HUES6 (cell line): ENCODE measurements at regions not wholly inside any gene's neighbourhood (a gene's known extent, or its start where the extent isn't known, plus 50 kb on each side); places are given as distances from the start of the nearest gene placed in this dataset.
"Not testable (repeated sequence)": the region's sequence is repeated elsewhere in the genome, so short reads cannot be mapped to it uniquely, and the experiment has no call there.

Source experiments
- H3K27ac ChIP-seq: 2 replicates; pipeline ENCODE4 v1.7.0; 2013; ENCODE audit warnings: low read depth, mild to moderate bottlenecking, low read length, inconsistent platforms
- H3K27me3 ChIP-seq: 2 replicates; pipeline ENCODE4 v1.6.1; 2013; ENCODE audit warnings: low read length; ENCODE audit not compliant: control insufficient read depth, insufficient read depth
- H3K36me3 ChIP-seq: 2 replicates; pipeline ENCODE4 v1.6.1; 2013; ENCODE audit warnings: low read length; ENCODE audit not compliant: control insufficient read depth, insufficient read depth
- H3K4me1 ChIP-seq: 2 replicates; pipeline ENCODE4 v1.6.1; 2013; ENCODE audit warnings: low read length; ENCODE audit not compliant: control insufficient read depth, insufficient read depth
- H3K4me3 ChIP-seq: 2 replicates; pipeline ENCODE4 v1.5.1; 2013; ENCODE audit warnings: low read depth, low read length
- H3K9ac ChIP-seq: one replicate; pipeline ENCODE4 v1.6.1; 2013; ENCODE audit warnings: mild to moderate bottlenecking, low read length
- H3K9me3 ChIP-seq: 2 replicates; pipeline ENCODE4 v1.6.1; 2013; ENCODE audit warnings: low read depth, low read length; ENCODE audit not compliant: control insufficient read depth, insufficient read depth

GRCh38 chr12:30578426-30578825, 117.2 kb downstream of the IPO8 start:
- Histone ChIP-seq H3K36me3 (no peaks in the 10 kb centered on the region), H3K4me1 (no peaks in the 10 kb centered on the region), H3K4me3 (no peak overlapping the region), H3K9ac (no peak overlapping the region), H3K27ac (no peak overlapping the region), H3K27me3 (no peaks in the 10 kb centered on the region), H3K9me3 (no peaks in the 10 kb centered on the region)

- H3K36me3 ChIP-seq = no peaks in the 10 kb centered on the region
- no peaks in the 10 kb centered on the region for H3K27me3 ChIP-seq
- no peak overlapping the region for H3K4me3 ChIP-seq
- no peak overlapping the region for H3K27ac ChIP-seq
- no peaks in the 10 kb centered on the region for H3K9me3 ChIP-seq
- H3K4me1 ChIP-seq = no peaks in the 10 kb centered on the region
- no peak overlapping the region for H3K9ac ChIP-seq
Observed at GRCh38 chr12:30573145-30573544, 122.5 kb downstream of the IPO8 start.

GRCh38 chr12:30570211-30570890, 125.3 kb downstream of the IPO8 start:
- Histone ChIP-seq H3K4me3 (no peak overlapping the region), H3K27me3 (no peaks in the 10 kb centered on the region), H3K27ac (no peak overlapping the region), H3K36me3 (no peaks in the 10 kb centered on the region), H3K9ac (no peak overlapping the region), H3K9me3 (no peaks in the 10 kb centered on the region), H3K4me1 (no peaks in the 10 kb centered on the region)

- H3K4me3 ChIP-seq = no peak overlapping the region
- no peak overlapping the region for H3K9ac ChIP-seq
- H3K36me3 ChIP-seq = no peaks in the 10 kb centered on the region
- H3K9me3 ChIP-seq = no peaks in the 10 kb centered on the region
- no peak overlapping the region for H3K27ac ChIP-seq
- H3K4me1 ChIP-seq = no peaks in the 10 kb centered on the region
- H3K27me3 ChIP-seq = no peaks in the 10 kb centered on the region
Observed at GRCh38 chr12:30569426-30569825, 126.2 kb downstream of the IPO8 start.

- H3K4me1 ChIP-seq = no peaks in the 10 kb centered on the region
- H3K27me3 ChIP-seq = no peaks in the 10 kb centered on the region
- H3K9me3 ChIP-seq = no peaks in the 10 kb centered on the region
- no peak overlapping the region for H3K9ac ChIP-seq
- no peak overlapping the region for H3K4me3 ChIP-seq
- no peak overlapping the region for H3K27ac ChIP-seq
- H3K36me3 ChIP-seq = no peaks in the 10 kb centered on the region
Observed at GRCh38 chr12:30568453-30568852, 127.2 kb downstream of the IPO8 start.

- Histone ChIP-seq H3K4me1 (no peaks in the 10 kb centered on the region), H3K9me3 (no peaks in the 10 kb centered on the region), H3K27me3 (no peaks in the 10 kb centered on the region), H3K36me3 (no peaks in the 10 kb centered on the region), H3K9ac (no peak overlapping the region), H3K4me3 (no peak overlapping the region), H3K27ac (no peak overlapping the region)
Observed at GRCh38 chr12:30567082-30567481, 128.6 kb downstream of the IPO8 start.

GRCh38 chr12:30564394-30564793, 131.3 kb downstream of the IPO8 start:
- Histone ChIP-seq H3K36me3 (no peaks in the 10 kb centered on the region), H3K4me1 (no peaks in the 10 kb centered on the region), H3K9ac (no peak overlapping the region), H3K4me3 (no peak overlapping the region), H3K27ac (no peak overlapping the region), H3K27me3 (no peaks in the 10 kb centered on the region), H3K9me3 (0 out of 2 replicates have a peak, but pooled peaks cover 3% of the 10 kb centered on the region)

- H3K36me3 ChIP-seq = no peaks in the 10 kb centered on the region
- H3K9me3 ChIP-seq = peaks cover 5% of the 10 kb centered on the region; the same call in 1 of the 2 replicates
- no peak overlapping the region for H3K9ac ChIP-seq
- H3K4me3 ChIP-seq = no peak overlapping the region
- H3K27me3 ChIP-seq = no peaks in the 10 kb centered on the region
- no peaks in the 10 kb centered on the region for H3K4me1 ChIP-seq
- no peak overlapping the region for H3K27ac ChIP-seq
Observed at GRCh38 chr12:30548203-30548602, 147.5 kb downstream of the IPO8 start.

GRCh38 chr12:30546121-30546520, 149.5 kb downstream of the IPO8 start:
- H3K36me3 ChIP-seq = no peaks in the 10 kb centered on the region
- H3K9ac ChIP-seq = no peak overlapping the region
- H3K27ac ChIP-seq = no peak overlapping the region
- H3K4me1 ChIP-seq = no peaks in the 10 kb centered on the region
- no peaks in the 10 kb centered on the region for H3K27me3 ChIP-seq
- H3K4me3 ChIP-seq = no peak overlapping the region
- peaks cover 5% of the 10 kb centered on the region; the same call in 1 of the 2 replicates for H3K9me3 ChIP-seq

- H3K4me1 ChIP-seq, H3K4me3 ChIP-seq, H3K27me3 ChIP-seq, H3K9me3 ChIP-seq, H3K9ac ChIP-seq, H3K36me3 ChIP-seq, H3K27ac ChIP-seq: not testable (repeated sequence)
Observed at GRCh38 chr12:30544704-30545103, 151.0 kb downstream of the IPO8 start.

GRCh38 chr12:30537228-30537627, 158.4 kb downstream of the IPO8 start:
- Histone ChIP-seq H3K36me3 (no peaks in the 10 kb centered on the region), H3K4me1 (peaks cover 4% of the 10 kb centered on the region; the same call in 1 of the 2 replicates), H3K4me3 (no peak overlapping the region), H3K9me3 (0 out of 2 replicates have a peak, but pooled peaks cover 3% of the 10 kb centered on the region), H3K9ac (no peak overlapping the region), H3K27me3 (no peaks in the 10 kb centered on the region), H3K27ac (no peak overlapping the region)
